ENCODE measurements at regions not wholly inside any gene's neighbourhood (a gene's known extent, or its start where the extent isn't known, plus 50 kb on each side); places are given as distances from the start of the nearest gene placed in this dataset.

- no peak for TF ChIP-seq CTCF (conservative IDR thresholded peaks at IDR 0.05)
- no peak for TF ChIP-seq ZFX (IDR thresholded peaks at IDR 0.05)
These were observed 283.0 kb upstream of the MAGI2 start for GRCh38 chr7:79736418-79736817.

All from C4-2B (cell line).